Endodermal cell (in vitro differentiated cells): ENCODE measurements at regions not wholly inside any gene's neighbourhood (a gene's known extent, or its start where the extent isn't known, plus 50 kb on each side); places are given as distances from the start of the nearest gene placed in this dataset.
A peak's percentile ranks its signal among the peaks of the same experiment; 100 is the strongest.

Experiments used
- DNase-seq: peaks from one replicate; pipeline ENCODE4 v3.0.0-alpha.2; 2017
- H3K27ac ChIP-seq: 2 replicates; pipeline ENCODE4 v1.5.1; 2013; ENCODE audit warnings: mild to moderate bottlenecking, low read depth, low read length, moderate library complexity
- H3K27me3 ChIP-seq: 2 replicates; pipeline ENCODE4 v1.6.1; 2013; ENCODE audit warnings: mild to moderate bottlenecking, low read length, moderate library complexity; ENCODE audit not compliant: insufficient read depth, control insufficient read depth, poor library complexity, severe bottlenecking
- H3K36me3 ChIP-seq: 2 replicates; pipeline ENCODE4 v1.7.0; 2013; ENCODE audit warnings: mild to moderate bottlenecking, low read length, moderate library complexity; ENCODE audit not compliant: control insufficient read depth, insufficient read depth
- H3K4me1 ChIP-seq: one replicate; pipeline ENCODE4 v1.7.0; 2013; ENCODE audit warnings: low read length; ENCODE audit not compliant: control insufficient read depth, insufficient read depth
- H3K4me3 ChIP-seq: 2 replicates; pipeline ENCODE4 v1.5.1; 2013; ENCODE audit warnings: mild to moderate bottlenecking, low read length, moderate library complexity
- H3K9ac ChIP-seq: 2 replicates; pipeline ENCODE4 v1.6.1; 2013; ENCODE audit warnings: mild to moderate bottlenecking, low read length, moderate library complexity; ENCODE audit not compliant: poor library complexity, severe bottlenecking; ENCODE audit errors: extremely low read depth
- H3K9me3 ChIP-seq: 2 replicates; pipeline ENCODE4 v1.6.1; 2013; ENCODE audit warnings: mild to moderate bottlenecking, low read length, moderate library complexity; ENCODE audit not compliant: control insufficient read depth
- H3K27ac Mint-ChIP-seq: 2 replicates; pipeline ENCODE4 v1.8.0; 2020; ENCODE audit warnings: mixed read lengths
- H3K27me3 Mint-ChIP-seq: 2 replicates; pipeline ENCODE4 v1.8.0; 2021; ENCODE audit warnings: mild to moderate bottlenecking, mixed read lengths; ENCODE audit not compliant: insufficient read depth
- H3K36me3 Mint-ChIP-seq: 2 replicates; pipeline ENCODE4 v1.8.0; 2020; ENCODE audit warnings: low read depth, mixed read lengths
- H3K4me1 Mint-ChIP-seq: 2 replicates; pipeline ENCODE4 v1.8.0; 2020; ENCODE audit warnings: mixed read lengths
- H3K4me3 Mint-ChIP-seq: 2 replicates; pipeline ENCODE4 v1.8.0; 2020; ENCODE audit warnings: mild to moderate bottlenecking, moderate library complexity, mixed read lengths
- H3K9me3 Mint-ChIP-seq: 2 replicates; pipeline ENCODE4 v1.8.0; 2020; ENCODE audit warnings: mild to moderate bottlenecking, mixed read lengths
- WGBS, 2 experiments: methylation state at CpG; one replicate each; pipeline versions ENCODE4 v1.1.5 to v1.1.7; 2013; ENCODE audit warnings: missing lambda C conversion rate in 2 of 2, mixed read lengths in 1 of 2; ENCODE audit not compliant: insufficient coverage in 1 of 2, insufficient read length in 1 of 2; 5-methylcytosine and 5-hydroxymethylcytosine counted together
- TF ChIP-seq, protein P1 (sequence below): fragments of 200-600 bp; sonication (generic); conservative IDR thresholded peaks from 2 replicates; pipeline ENCODE4 v1.5.0; 2021; ENCODE audit warnings: antibody characterized with exemption, mild to moderate bottlenecking

DNA sequence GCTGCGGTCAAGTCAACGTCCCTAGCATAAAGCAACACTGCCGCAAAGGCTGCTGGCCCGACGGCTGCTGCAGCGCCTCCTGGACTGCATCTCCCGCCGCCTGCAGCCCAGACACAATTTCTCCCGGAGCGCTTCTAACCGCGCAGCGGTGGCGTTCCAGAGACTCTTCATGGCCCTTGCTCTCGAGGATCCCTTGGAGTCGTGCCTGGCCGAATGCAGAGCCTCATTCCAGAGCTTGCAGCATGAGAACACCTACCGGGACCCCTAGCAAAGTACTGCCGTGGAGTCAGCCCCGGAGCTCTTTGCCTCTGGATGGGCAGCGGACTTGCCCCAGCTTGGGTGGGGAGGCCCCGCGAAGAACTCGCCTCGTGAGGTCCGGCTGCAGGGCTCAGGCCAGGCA lies 79.7 kb upstream of the ZNF32 start:
- H3K4me1 ChIP-seq: no peaks in the 10 kb centered on the region
- H3K27me3 Mint-ChIP-seq: peaks cover 41% of the 10 kb centered on the region
- no peak overlapping the region for H3K9ac ChIP-seq
- TF ChIP-seq, protein P1, sequence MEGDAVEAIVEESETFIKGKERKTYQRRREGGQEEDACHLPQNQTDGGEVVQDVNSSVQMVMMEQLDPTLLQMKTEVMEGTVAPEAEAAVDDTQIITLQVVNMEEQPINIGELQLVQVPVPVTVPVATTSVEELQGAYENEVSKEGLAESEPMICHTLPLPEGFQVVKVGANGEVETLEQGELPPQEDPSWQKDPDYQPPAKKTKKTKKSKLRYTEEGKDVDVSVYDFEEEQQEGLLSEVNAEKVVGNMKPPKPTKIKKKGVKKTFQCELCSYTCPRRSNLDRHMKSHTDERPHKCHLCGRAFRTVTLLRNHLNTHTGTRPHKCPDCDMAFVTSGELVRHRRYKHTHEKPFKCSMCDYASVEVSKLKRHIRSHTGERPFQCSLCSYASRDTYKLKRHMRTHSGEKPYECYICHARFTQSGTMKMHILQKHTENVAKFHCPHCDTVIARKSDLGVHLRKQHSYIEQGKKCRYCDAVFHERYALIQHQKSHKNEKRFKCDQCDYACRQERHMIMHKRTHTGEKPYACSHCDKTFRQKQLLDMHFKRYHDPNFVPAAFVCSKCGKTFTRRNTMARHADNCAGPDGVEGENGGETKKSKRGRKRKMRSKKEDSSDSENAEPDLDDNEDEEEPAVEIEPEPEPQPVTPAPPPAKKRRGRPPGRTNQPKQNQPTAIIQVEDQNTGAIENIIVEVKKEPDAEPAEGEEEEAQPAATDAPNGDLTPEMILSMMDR: no peak
- peaks cover 15% of the 10 kb centered on the region for H3K9me3 Mint-ChIP-seq
- no peaks in the 10 kb centered on the region for H3K4me1 Mint-ChIP-seq
- H3K27me3 ChIP-seq: no peaks in the 10 kb centered on the region
- no peak overlapping the region for H3K27ac ChIP-seq
- WGBS, 2 experiments: 91 to 93% methylated on average over 19 to 26 of the region's 26 CpGs
- no peak overlapping the region for H3K4me3 Mint-ChIP-seq
- H3K27ac Mint-ChIP-seq: no peak overlapping the region
- H3K9me3 ChIP-seq: peaks cover 21% of the 10 kb centered on the region
- no peaks in the 10 kb centered on the region for H3K36me3 ChIP-seq
- H3K4me3 ChIP-seq: no peak overlapping the region
- DNase-seq: peak; percentile 36
- H3K36me3 Mint-ChIP-seq: no peaks in the 10 kb centered on the region

DNA sequence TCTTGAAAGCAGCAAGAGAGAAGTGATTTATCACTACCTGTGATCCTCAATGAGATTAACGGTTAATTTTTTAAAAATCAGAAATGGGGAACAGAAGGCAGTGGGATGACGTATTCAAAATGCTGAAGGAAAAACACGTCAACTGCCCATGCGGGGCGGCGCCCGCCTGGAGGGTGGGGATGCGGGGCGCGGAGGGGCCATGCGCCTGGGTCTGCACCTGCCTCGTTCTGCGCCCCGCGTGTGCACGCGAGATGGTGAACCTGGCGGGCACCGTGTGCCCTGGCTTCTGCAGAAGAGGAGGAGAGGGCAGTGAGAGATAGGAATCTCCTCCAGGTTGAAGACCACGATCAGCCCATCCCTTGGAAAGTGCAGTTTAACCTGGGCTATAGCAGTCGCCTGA lies 79.3 kb upstream of the ZNF32 start:
- Mint-ChIP-seq H3K4me1 (no peaks in the 10 kb centered on the region), H3K4me3 (no peak overlapping the region), H3K27ac (no peak overlapping the region), H3K9me3 (peaks cover 18% of the 10 kb centered on the region), H3K27me3 (peaks cover 41% of the 10 kb centered on the region), H3K36me3 (no peaks in the 10 kb centered on the region)
- H3K36me3 ChIP-seq: no peaks in the 10 kb centered on the region
- H3K27ac ChIP-seq: no peak overlapping the region
- TF ChIP-seq, protein P1: no peak
- DNase-seq: no peak
- H3K4me3 ChIP-seq: no peak overlapping the region
- H3K27me3 ChIP-seq: no peaks in the 10 kb centered on the region
- no peak overlapping the region for H3K9ac ChIP-seq
- no peaks in the 10 kb centered on the region for H3K4me1 ChIP-seq
- WGBS, 2 experiments: 91 to 95% methylated on average over 4 to 21 of the region's 21 CpGs
- peaks cover 21% of the 10 kb centered on the region for H3K9me3 ChIP-seq

DNA sequence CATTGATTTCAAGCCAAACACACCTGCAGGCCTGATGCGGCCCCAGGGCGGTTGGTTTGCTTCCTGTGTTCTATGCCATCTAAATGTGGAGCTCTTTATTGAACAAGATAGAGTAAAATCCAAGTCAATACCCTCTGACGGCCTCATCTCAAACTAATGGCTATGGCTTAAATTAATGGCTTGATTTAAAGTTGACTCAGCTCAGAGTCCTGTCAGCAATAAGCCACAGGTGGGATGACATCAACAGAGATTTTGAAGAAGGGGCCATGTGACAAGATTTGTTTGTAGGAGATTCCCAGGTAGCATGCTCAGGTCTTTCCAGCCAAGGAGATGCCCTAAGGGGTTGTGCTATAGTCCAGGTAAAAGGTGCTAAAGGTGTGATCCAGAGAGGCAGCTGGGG lies 66.7 kb upstream of the ZNF32 start:
- peaks cover 9% of the 10 kb centered on the region for H3K27me3 Mint-ChIP-seq
- no peaks in the 10 kb centered on the region for H3K4me1 Mint-ChIP-seq
- H3K4me3 Mint-ChIP-seq: no peak overlapping the region
- Histone ChIP-seq H3K27me3 (no peaks in the 10 kb centered on the region), H3K4me1 (no peaks in the 10 kb centered on the region), H3K4me3 (no peak overlapping the region), H3K9me3 (no peaks in the 10 kb centered on the region), H3K27ac (no peak overlapping the region), H3K36me3 (no peaks in the 10 kb centered on the region), H3K9ac (no peak overlapping the region)
- H3K9me3 Mint-ChIP-seq: peaks cover 32% of the 10 kb centered on the region
- TF ChIP-seq, protein P1: no peak
- no peak for DNase-seq
- 94 to 100% methylated on average over 2 to 3 of the region's 3 CpGs for WGBS, 2 experiments
- no peak overlapping the region for H3K27ac Mint-ChIP-seq
- no peaks in the 10 kb centered on the region for H3K36me3 Mint-ChIP-seq
